GM12891 (cell line): ENCODE measurements at regions not wholly inside any gene's neighbourhood (a gene's known extent, or its start where the extent isn't known, plus 50 kb on each side); places are given as distances from the start of the nearest gene placed in this dataset.

ENCODE experiments used
- PAX5 ChIP-seq: IDR thresholded peaks from 2 replicates; pipeline ENCODE4 v1.6.1; 2011; ENCODE audit warnings: low read length, moderate library complexity, mild to moderate bottlenecking; ENCODE audit not compliant: insufficient read depth, severe bottlenecking
- POLR2A ChIP-seq: IDR thresholded peaks from 2 replicates; pipeline ENCODE4 v1.6.1; 2011; ENCODE audit warnings: low read depth, low read length, control low read depth
- POLR2AphosphoS5 ChIP-seq: IDR thresholded peaks from 2 replicates; pipeline ENCODE4 v1.6.1; 2011; ENCODE audit warnings: low read depth, low read length, control low read depth
- POU2F2 ChIP-seq: IDR thresholded peaks from 2 replicates; pipeline ENCODE4 v1.6.1; 2011; ENCODE audit warnings: low read depth, mild to moderate bottlenecking, control low read depth, low read length, moderate library complexity
- SPI1 ChIP-seq: IDR thresholded peaks from 2 replicates; pipeline ENCODE4 v1.6.1; 2011; ENCODE audit warnings: low read depth, low read length, control low read depth
- TAF1 ChIP-seq: IDR thresholded peaks from 2 replicates; pipeline ENCODE4 v1.6.1; 2011; ENCODE audit warnings: low read depth, low read length, control low read depth

- no peak for TF ChIP-seq POLR2A
- TF ChIP-seq SPI1 = no peak
- no peak for TF ChIP-seq TAF1
- no peak for TF ChIP-seq PAX5
- no peak for TF ChIP-seq POLR2AphosphoS5
- no peak for TF ChIP-seq POU2F2
These were observed 792.8 kb upstream of the NUDT12 start for GRCh38 chr5:104355350-104355749.
